ENCODE measurements at regions not wholly inside any gene's neighbourhood (a gene's known extent, or its start where the extent isn't known, plus 50 kb on each side); places are given as distances from the start of the nearest gene placed in this dataset.

GRCh38 chr7:39810710-39811109, 139.3 kb upstream of the CDK13 start:
- Histone ChIP-seq H3K36me3 (ENCODE audit: control insufficient read depth in 2 of 2, extremely low read depth in 1 of 2, insufficient read depth in 2 of 2, low read length in 2 of 2) (no peaks in the 10 kb centered on the region), H2AFZ (ENCODE audit: low read depth, low read length) (no peak overlapping the region), H3K9me1 (replicated peaks; ENCODE audit: control insufficient read depth, extremely low read depth, insufficient read depth, low read length) (no peaks in the 10 kb centered on the region), H3K4me2 (ENCODE audit: insufficient read depth, low read length) (no peak overlapping the region), H3K9me3 (replicated peaks; ENCODE audit: control insufficient read depth, insufficient read depth, low read length) (no peaks in the 10 kb centered on the region), H4K20me1 (replicated peaks; ENCODE audit: control insufficient read depth, extremely low read depth, insufficient read depth, low read length) (no peaks in the 10 kb centered on the region), H3K9ac (replicated peaks; ENCODE audit: extremely low read depth, insufficient read depth, low read length) (no peak overlapping the region), H3K4me3 (replicated peaks in 1 of 3; ENCODE audit: insufficient read depth in 1 of 3, low read depth in 1 of 3, low read length in 3 of 3) (no peak overlapping the region), H3K79me2 (ENCODE audit: control insufficient read depth, insufficient read depth, low read length) (no peaks in the 10 kb centered on the region), H3K4me1 (ENCODE audit: control insufficient read depth, extremely low read depth, insufficient read depth, low read length) (no peaks in the 10 kb centered on the region), H3K27me3 (ENCODE audit: control insufficient read depth in 2 of 2, insufficient read depth in 2 of 2, low read length in 2 of 2) (peaks cover 14 to 23% of the 10 kb centered on the region in 2 experiments), H3K27ac (ENCODE audit: insufficient read depth, low read depth, low read length) (no peak overlapping the region)
- TF ChIP-seq MYC (IDR thresholded peaks at IDR 0.05; ENCODE audit: low read depth, low read length) (no peak), MAX (IDR thresholded peaks at IDR 0.05; ENCODE audit: insufficient read depth, insufficient read length) (no peak), EZH2 (IDR thresholded peaks at IDR 0.05; ENCODE audit: borderline replicate concordance, low read depth, low read length, severe bottlenecking) (no peak), CTCF (IDR thresholded peaks at IDR 0.05; ENCODE audit: extremely low read depth in 1 of 2, insufficient read depth in 1 of 2, low read depth in 1 of 2, low read length in 2 of 2) (no peak), GATA2 (IDR thresholded peaks at IDR 0.05; ENCODE audit: insufficient read depth, insufficient read length, low read depth, low read length) (no peak), POLR2AphosphoS5 (IDR thresholded peaks at IDR 0.05; ENCODE audit: insufficient read depth, low read depth, low read length) (no peak), POLR2A (IDR thresholded peaks at IDR 0.05; ENCODE audit: low read depth, low read length) (no peak), JUN (IDR thresholded peaks at IDR 0.05; ENCODE audit: borderline replicate concordance, insufficient read depth, insufficient read length, low read depth) (no peak), FOS (IDR thresholded peaks at IDR 0.05; ENCODE audit: borderline replicate concordance, insufficient read depth, low read length) (no peak)
- intact Hi-C loops (cut with micrococcal nuclease) (no loop called here), dilution Hi-C loops (cut with MboI; ENCODE audit: extremely low pct_ligation_motif_present, low sequenced_read_pairs) (no loop called here)
- ChIA-PET POLR2A (no interaction called here), CTCF (no interaction called here)
- DNase-seq (ENCODE audit: low read depth, low spot score) (no peak), FAIRE-seq (no peak)
- BruUV-seq (replicated peaks), result no TSS peak

Measured in endothelial cell of umbilical vein (primary cell).